ENCODE measurements at regions not wholly inside any gene's neighbourhood (a gene's known extent, or its start where the extent isn't known, plus 50 kb on each side); places are given as distances from the start of the nearest gene placed in this dataset.

DNA sequence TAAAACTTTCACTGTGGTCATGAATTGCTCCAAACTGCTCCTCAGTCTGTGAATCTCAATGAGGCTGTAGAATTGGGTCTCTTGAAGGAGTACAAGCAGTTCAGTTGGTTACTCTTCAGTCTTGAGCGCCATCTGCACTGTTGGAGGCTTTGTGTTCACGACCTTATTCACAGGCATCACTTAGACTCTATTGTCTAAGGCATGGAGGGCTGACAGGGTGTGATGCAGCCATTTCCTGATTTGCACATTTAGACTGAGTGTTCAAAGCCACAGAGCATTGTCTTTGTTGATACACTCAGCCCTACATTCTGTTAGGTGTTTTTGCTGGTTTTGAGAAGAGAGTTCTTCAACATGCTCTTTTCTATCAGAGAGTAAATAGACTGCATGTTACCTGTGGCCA is 355.9 kb upstream of the RIOK2 start:
- H3K4me1 ChIP-seq (ENCODE audit: control insufficient read depth, insufficient read depth, low read length) = no peaks in the 10 kb centered on the region
- no peak overlapping the region for H3K4me3 ChIP-seq (ENCODE audit: low read length)
- no peak overlapping the region for H3K27ac ChIP-seq (ENCODE audit: low read length)
- no peak for DNase-seq (ENCODE audit: low read depth, low spot score)
- H3K9me3 ChIP-seq (ENCODE audit: control insufficient read depth, insufficient read depth, low read length) = no peaks in the 10 kb centered on the region
- no peaks in the 10 kb centered on the region for H3K27me3 ChIP-seq (ENCODE audit: control insufficient read depth, insufficient read depth, low read length)
- WGBS (ENCODE audit: insufficient coverage, insufficient read length) = no CpG with 5 or more reads among the region's 2 CpGs
- H3K36me3 ChIP-seq (ENCODE audit: control insufficient read depth, insufficient read depth, low read length) = no peaks in the 10 kb centered on the region

DNA sequence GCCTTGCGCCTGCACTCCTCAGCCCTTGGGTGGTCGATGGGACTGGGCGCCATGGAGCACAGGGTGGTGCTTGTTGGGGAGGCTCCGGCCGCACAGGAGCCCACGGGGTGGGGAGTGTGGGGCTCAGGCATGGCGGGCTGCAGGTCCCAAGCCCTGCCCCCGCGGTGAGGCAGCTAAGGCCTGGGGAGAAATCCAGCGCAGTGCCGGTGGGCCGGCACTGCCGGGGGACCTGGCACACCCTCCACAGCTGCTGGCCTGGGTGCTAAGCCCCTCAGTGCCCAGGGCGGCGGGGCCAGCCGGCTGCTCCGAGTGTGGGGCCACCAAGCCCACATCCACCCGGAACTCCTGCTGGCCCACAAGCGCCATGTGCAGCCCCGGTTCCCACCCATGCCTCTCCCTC is 358.8 kb upstream of the RIOK2 start:
- H3K36me3 ChIP-seq (ENCODE audit: control insufficient read depth, insufficient read depth, low read length) = no peaks in the 10 kb centered on the region
- DNase-seq (ENCODE audit: low read depth, low spot score) = no peak
- H3K27me3 ChIP-seq (ENCODE audit: control insufficient read depth, insufficient read depth, low read length) = no peaks in the 10 kb centered on the region
- no peak overlapping the region for H3K27ac ChIP-seq (ENCODE audit: low read length)
- no peak overlapping the region for H3K4me3 ChIP-seq (ENCODE audit: low read length)
- H3K9me3 ChIP-seq (ENCODE audit: control insufficient read depth, insufficient read depth, low read length) = no peaks in the 10 kb centered on the region
- no peaks in the 10 kb centered on the region for H3K4me1 ChIP-seq (ENCODE audit: control insufficient read depth, insufficient read depth, low read length)
- WGBS (ENCODE audit: insufficient coverage, insufficient read length) = no CpG with 5 or more reads among the region's 20 CpGs

DNA sequence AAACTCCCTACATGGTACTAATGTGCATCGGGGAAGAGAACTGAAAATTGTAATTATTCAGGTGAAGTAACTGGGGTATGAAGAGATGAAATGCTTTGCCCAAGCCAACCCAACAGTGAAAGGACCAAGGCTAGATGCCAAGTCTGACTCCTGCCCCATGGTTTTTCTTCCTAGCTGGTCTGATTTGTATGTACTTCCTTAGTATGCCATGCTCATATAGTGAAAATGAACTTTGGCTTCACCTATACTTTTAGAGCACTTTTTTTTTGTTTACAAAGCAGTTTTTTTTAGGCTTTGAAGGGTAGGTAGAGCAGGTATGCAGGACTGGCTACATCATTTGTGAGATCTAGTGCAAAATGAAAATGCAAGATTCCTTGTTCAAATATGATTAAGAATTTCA is 359.4 kb upstream of the RIOK2 start:
- Histone ChIP-seq H3K27ac (ENCODE audit: low read length) (no peak overlapping the region), H3K27me3 (ENCODE audit: control insufficient read depth, insufficient read depth, low read length) (no peaks in the 10 kb centered on the region), H3K4me1 (ENCODE audit: control insufficient read depth, insufficient read depth, low read length) (no peaks in the 10 kb centered on the region), H3K9me3 (ENCODE audit: control insufficient read depth, insufficient read depth, low read length) (no peaks in the 10 kb centered on the region), H3K36me3 (ENCODE audit: control insufficient read depth, insufficient read depth, low read length) (no peaks in the 10 kb centered on the region), H3K4me3 (ENCODE audit: low read length) (no peak overlapping the region)
- no CpG with 5 or more reads among the region's 1 CpG for WGBS (ENCODE audit: insufficient coverage, insufficient read length)
- no peak for DNase-seq (ENCODE audit: low read depth, low spot score)

DNA sequence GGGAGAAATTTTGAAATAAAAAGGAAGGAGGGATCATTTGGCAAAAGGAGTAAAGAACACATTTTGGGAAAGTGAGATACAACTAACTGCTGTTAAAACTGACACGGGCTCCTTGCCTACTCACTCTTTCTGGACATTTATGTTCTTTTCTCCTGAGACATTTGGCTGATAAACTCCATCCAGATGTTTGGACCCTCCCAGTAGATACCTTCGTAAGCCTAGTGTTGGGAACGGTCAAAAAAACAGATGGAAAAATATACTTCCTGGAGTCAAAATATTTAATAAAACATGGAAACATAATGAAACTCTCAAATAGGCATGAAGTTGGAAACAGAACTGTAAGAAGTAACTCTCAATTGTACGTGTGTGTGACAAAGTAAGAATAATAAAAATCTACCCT is 360.1 kb upstream of the RIOK2 start:
- Histone ChIP-seq H3K36me3 (ENCODE audit: control insufficient read depth, insufficient read depth, low read length) (no peaks in the 10 kb centered on the region), H3K27ac (ENCODE audit: low read length) (no peak overlapping the region), H3K4me1 (ENCODE audit: control insufficient read depth, insufficient read depth, low read length) (no peaks in the 10 kb centered on the region), H3K27me3 (ENCODE audit: control insufficient read depth, insufficient read depth, low read length) (no peaks in the 10 kb centered on the region), H3K4me3 (ENCODE audit: low read length) (no peak overlapping the region), H3K9me3 (ENCODE audit: control insufficient read depth, insufficient read depth, low read length) (no peaks in the 10 kb centered on the region)
- WGBS (ENCODE audit: insufficient coverage, insufficient read length) = no CpG with 5 or more reads among the region's 4 CpGs
- no peak for DNase-seq (ENCODE audit: low read depth, low spot score)

DNA sequence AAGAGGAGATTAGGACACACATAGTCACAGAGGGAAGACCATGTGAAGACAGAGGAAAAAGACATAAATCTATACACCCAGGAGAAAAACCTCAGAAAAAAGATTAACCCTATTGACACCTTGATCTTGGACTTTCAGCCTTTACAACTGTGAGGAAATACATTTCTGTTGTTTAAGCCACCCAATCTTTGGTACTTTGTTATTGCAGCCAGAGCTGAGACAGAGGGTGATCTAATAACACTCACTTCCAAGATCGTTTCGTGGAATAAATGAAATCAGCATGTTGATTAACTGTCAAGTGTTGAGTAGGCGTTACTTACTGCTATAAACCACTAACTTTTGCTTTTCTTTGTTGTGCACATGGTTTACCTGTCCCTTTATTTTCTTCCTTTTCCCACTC is 361.2 kb upstream of the RIOK2 start:
- no peaks in the 10 kb centered on the region for H3K9me3 ChIP-seq (ENCODE audit: control insufficient read depth, insufficient read depth, low read length)
- no peaks in the 10 kb centered on the region for H3K4me1 ChIP-seq (ENCODE audit: control insufficient read depth, insufficient read depth, low read length)
- no peaks in the 10 kb centered on the region for H3K36me3 ChIP-seq (ENCODE audit: control insufficient read depth, insufficient read depth, low read length)
- no peaks in the 10 kb centered on the region for H3K27me3 ChIP-seq (ENCODE audit: control insufficient read depth, insufficient read depth, low read length)
- H3K27ac ChIP-seq (ENCODE audit: low read length) = no peak overlapping the region
- DNase-seq (ENCODE audit: low read depth, low spot score) = no peak
- no CpG with 5 or more reads among the region's 3 CpGs for WGBS (ENCODE audit: insufficient coverage, insufficient read length)
- no peak overlapping the region for H3K4me3 ChIP-seq (ENCODE audit: low read length)

DNA sequence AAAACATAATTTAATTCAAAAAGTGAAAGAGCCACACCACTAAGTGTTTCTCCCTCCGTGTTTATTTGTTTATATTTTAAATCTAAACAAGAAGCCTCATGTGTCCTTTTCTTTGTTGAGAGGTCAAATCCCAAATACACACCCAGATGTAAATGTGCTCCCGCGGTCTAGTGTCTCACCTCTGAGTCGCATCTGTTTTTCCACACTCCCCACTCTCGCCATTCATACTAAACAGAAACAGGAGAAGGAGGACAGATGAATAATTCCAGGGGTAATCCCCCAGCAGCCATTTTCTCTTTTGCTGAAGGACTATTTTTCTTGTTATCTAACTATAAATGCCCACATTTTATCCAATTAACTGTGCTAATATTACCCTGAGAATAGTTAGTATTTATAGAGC is 361.6 kb upstream of the RIOK2 start:
- no peak overlapping the region for H3K4me3 ChIP-seq (ENCODE audit: low read length)
- H3K27ac ChIP-seq (ENCODE audit: low read length) = no peak overlapping the region
- no peak for DNase-seq (ENCODE audit: low read depth, low spot score)
- WGBS (ENCODE audit: insufficient coverage, insufficient read length) = no CpG with 5 or more reads among the region's 5 CpGs
- no peaks in the 10 kb centered on the region for H3K36me3 ChIP-seq (ENCODE audit: control insufficient read depth, insufficient read depth, low read length)
- no peaks in the 10 kb centered on the region for H3K4me1 ChIP-seq (ENCODE audit: control insufficient read depth, insufficient read depth, low read length)
- H3K9me3 ChIP-seq (ENCODE audit: control insufficient read depth, insufficient read depth, low read length) = no peaks in the 10 kb centered on the region
- H3K27me3 ChIP-seq (ENCODE audit: control insufficient read depth, insufficient read depth, low read length) = no peaks in the 10 kb centered on the region

DNA sequence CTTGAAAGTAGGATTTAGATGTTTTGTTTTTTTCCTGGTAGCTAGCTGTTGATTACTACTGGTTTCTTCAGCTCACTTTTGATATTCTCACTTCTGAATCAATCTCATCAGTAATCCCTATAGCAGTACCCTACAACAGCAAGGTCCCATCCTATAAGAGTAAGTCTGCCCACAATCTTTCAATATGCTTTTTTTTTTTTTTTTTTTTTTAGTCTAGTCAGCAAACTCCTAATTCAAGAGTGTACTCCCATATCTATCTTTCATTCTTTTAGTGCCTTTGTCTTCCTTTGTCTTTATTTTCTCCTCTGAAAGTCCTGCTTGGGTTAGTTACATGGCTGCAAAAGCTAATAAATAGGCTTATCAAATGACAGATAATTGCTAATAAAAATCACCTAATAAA is 362.4 kb upstream of the RIOK2 start:
- no peaks in the 10 kb centered on the region for H3K27me3 ChIP-seq (ENCODE audit: control insufficient read depth, insufficient read depth, low read length)
- H3K36me3 ChIP-seq (ENCODE audit: control insufficient read depth, insufficient read depth, low read length) = no peaks in the 10 kb centered on the region

DNA sequence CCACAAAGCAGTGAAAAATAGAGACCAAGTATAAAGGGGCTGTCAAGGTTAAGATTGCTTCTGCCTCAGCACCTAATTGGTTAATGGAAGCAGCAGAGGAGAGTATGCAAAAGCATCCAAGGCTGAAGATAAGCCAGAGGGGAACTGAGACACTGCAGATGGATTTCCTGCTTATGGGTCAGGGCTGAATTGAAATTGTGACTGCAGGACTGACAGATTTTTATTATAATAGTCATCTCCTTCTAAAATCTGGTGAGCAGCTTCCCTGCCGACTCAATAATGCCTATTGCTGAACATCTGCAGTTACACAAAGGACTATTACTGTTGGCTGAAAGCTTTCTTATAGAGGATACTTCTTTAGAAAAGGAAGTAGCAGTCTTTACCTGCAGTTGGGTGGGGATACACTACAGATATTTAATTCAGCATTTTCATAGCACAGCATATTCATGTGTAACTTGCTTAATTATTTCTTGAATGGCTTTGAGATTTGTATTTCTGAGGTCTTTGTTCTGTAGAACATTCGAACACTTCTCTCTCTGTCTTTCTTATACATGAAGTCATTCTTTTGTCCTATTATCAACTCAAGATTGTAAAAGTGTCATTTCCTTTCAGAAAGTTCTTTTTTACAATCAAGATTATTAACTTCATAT is 363.0 kb upstream of the RIOK2 start:
- Histone ChIP-seq H3K9me3 (ENCODE audit: control insufficient read depth, insufficient read depth, low read length) (no peaks in the 10 kb centered on the region), H3K4me1 (ENCODE audit: control insufficient read depth, insufficient read depth, low read length) (no peaks in the 10 kb centered on the region), H3K27ac (ENCODE audit: low read length) (no peak overlapping the region), H3K4me3 (ENCODE audit: low read length) (no peak overlapping the region), H3K36me3 (ENCODE audit: control insufficient read depth, insufficient read depth, low read length) (no peaks in the 10 kb centered on the region), H3K27me3 (ENCODE audit: control insufficient read depth, insufficient read depth, low read length) (no peaks in the 10 kb centered on the region)
- WGBS (ENCODE audit: insufficient coverage, insufficient read length) = no CpG with 5 or more reads among the region's 2 CpGs
- no peak for DNase-seq (ENCODE audit: low read depth, low spot score)

More for the DNA sequence above, 362.4 kb upstream of the RIOK2 start:
- Histone ChIP-seq H3K4me3 (ENCODE audit: low read length) (no peak overlapping the region), H3K27ac (ENCODE audit: low read length) (no peak overlapping the region), H3K4me1 (ENCODE audit: control insufficient read depth, insufficient read depth, low read length) (no peaks in the 10 kb centered on the region), H3K9me3 (ENCODE audit: control insufficient read depth, insufficient read depth, low read length) (no peaks in the 10 kb centered on the region)
- no peak for DNase-seq (ENCODE audit: low read depth, low spot score)

DNA sequence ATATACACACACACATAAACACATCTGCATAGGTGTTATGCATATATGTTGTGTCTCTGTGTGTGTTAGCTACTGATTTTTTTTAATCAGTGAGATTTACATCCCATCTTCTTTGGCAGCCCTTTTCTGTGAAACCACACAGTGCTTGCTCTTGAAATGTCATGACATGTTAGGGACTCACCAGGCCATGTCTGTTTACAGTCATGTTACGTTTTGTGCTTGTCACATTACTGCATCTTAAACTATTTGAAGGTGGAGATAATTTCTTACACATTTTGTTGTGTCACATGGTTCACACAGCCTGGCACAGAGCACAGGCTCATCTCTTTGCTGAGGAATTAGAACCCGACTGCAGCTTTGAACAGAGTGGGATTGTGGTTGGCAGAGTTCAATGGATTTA is 364.4 kb upstream of the RIOK2 start:
- Histone ChIP-seq H3K36me3 (ENCODE audit: control insufficient read depth, insufficient read depth, low read length) (no peaks in the 10 kb centered on the region), H3K27ac (ENCODE audit: low read length) (no peak overlapping the region), H3K4me3 (ENCODE audit: low read length) (no peak overlapping the region), H3K4me1 (ENCODE audit: control insufficient read depth, insufficient read depth, low read length) (no peaks in the 10 kb centered on the region), H3K27me3 (ENCODE audit: control insufficient read depth, insufficient read depth, low read length) (no peaks in the 10 kb centered on the region), H3K9me3 (ENCODE audit: control insufficient read depth, insufficient read depth, low read length) (no peaks in the 10 kb centered on the region)
- DNase-seq (ENCODE audit: low read depth, low spot score) = no peak
- WGBS (ENCODE audit: insufficient coverage, insufficient read length) = no CpG with 5 or more reads among the region's 2 CpGs

DNA sequence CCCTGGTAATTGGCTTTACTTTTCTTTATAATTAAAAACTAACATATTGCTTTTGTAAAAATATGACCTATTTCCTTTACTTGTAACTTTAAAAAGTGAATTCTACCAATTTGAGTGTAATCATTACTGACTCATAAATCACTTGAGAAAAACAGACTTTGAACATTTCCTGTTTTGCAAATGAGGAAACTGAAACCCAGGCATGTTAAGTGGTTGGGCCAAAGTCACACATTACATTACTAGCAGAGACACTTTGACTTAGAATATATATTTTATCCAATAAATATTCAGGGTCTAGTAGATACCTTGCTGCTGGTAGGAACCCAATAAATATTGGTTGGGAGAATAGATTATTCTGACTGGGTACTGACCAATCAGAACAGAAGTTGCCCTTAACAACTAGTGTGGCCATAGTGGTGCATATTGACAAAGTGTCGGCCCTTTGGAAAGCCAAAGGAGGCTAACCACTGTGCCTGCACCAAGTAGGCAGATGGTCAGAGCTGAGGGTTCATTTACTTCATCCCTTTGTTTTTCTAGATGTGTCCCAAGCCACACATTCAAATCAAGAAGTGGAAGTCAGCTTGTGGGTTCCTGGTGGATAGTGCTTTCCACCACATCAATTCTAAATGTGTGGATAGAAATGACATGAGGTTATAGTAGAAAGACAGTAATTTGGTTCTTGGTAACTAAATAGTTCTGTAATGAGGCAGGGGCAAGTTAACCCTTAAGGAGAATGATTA is 365.1 kb upstream of the RIOK2 start:
- Histone ChIP-seq H3K4me3 (ENCODE audit: low read length) (no peak overlapping the region), H3K27ac (ENCODE audit: low read length) (no peak overlapping the region), H3K4me1 (ENCODE audit: control insufficient read depth, insufficient read depth, low read length) (no peaks in the 10 kb centered on the region), H3K9me3 (ENCODE audit: control insufficient read depth, insufficient read depth, low read length) (no peaks in the 10 kb centered on the region), H3K27me3 (ENCODE audit: control insufficient read depth, insufficient read depth, low read length) (no peaks in the 10 kb centered on the region), H3K36me3 (ENCODE audit: control insufficient read depth, insufficient read depth, low read length) (no peaks in the 10 kb centered on the region)
- no CpG with 5 or more reads among the region's 1 CpG for WGBS (ENCODE audit: insufficient coverage, insufficient read length)
- DNase-seq (ENCODE audit: low read depth, low spot score) = no peak

DNA sequence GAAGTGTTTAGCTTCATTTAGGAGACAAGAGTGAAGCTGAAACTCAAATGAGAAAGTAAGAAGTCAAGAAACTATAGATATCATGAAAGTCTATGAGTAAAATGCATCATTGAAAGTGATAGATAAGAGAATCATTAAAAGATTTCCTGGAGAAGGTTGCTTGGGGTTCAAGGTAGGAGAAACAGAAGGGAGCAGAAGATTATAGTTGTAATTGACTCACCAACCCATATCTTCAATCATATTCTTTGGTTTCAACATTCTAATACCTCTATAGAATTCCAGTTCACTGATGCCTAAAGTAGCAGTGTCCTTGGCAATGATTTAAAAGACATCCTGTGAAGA is 365.7 kb upstream of the RIOK2 start:
- no peak for DNase-seq (ENCODE audit: low read depth, low spot score)
- no peak overlapping the region for H3K27ac ChIP-seq (ENCODE audit: low read length)

More for the DNA sequence above, 365.7 kb upstream of the RIOK2 start:
- no peaks in the 10 kb centered on the region for H3K4me1 ChIP-seq (ENCODE audit: control insufficient read depth, insufficient read depth, low read length)
- no peaks in the 10 kb centered on the region for H3K9me3 ChIP-seq (ENCODE audit: control insufficient read depth, insufficient read depth, low read length)
- no peaks in the 10 kb centered on the region for H3K27me3 ChIP-seq (ENCODE audit: control insufficient read depth, insufficient read depth, low read length)
- no peaks in the 10 kb centered on the region for H3K36me3 ChIP-seq (ENCODE audit: control insufficient read depth, insufficient read depth, low read length)
- no peak overlapping the region for H3K4me3 ChIP-seq (ENCODE audit: low read length)
